GM21786 (cell line): ENCODE measurements at regions not wholly inside any gene's neighbourhood (a gene's known extent, or its start where the extent isn't known, plus 50 kb on each side); places are given as distances from the start of the nearest gene placed in this dataset.

Experiments
- ATAC-seq: cut with Tn5 transposase; IDR thresholded peaks from one replicate; pipeline ENCODE4 v1.9.1; 2021; ENCODE audit not compliant: unreplicated experiment

DNA sequence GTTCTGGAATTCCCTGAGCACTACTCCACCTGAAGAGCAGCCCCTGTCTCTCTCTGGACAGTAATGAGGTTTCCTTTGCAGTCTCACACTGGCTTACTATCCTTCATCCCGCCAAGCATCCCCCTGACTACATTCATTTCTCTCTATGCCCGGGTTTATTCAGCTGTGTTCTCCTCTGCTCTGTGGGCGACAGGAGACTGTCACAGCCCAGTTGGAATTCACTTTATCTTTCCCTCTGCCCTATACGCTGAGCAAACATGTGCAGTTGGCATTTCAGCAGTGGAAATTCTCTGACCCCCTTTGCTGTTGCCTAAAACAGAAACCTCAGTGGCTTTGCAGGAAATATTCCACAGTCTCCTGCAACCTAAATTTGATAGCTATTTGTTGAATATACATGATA, 83.5 kb upstream of the MAX start:
- ATAC-seq: no peak

DNA sequence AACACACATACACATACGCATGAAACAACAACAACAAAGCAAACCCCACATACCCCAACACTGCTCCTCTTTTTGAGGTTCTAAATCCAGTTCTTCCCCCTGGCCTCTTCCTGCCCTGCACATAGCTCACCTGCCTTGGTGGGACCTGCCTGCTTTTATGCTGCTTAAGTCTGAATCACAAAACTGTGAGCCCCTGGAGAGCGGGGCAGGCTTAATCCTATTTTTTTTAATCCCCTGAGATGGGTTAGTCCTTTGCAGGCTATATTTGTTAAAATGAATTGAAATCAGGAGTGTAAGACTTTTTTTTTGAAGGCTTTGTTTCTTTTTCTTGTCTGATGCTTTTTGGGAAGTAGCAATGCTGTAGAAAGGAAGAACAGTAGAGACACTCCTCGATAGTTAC, 84.6 kb upstream of the MAX start:
- no peak for ATAC-seq

DNA sequence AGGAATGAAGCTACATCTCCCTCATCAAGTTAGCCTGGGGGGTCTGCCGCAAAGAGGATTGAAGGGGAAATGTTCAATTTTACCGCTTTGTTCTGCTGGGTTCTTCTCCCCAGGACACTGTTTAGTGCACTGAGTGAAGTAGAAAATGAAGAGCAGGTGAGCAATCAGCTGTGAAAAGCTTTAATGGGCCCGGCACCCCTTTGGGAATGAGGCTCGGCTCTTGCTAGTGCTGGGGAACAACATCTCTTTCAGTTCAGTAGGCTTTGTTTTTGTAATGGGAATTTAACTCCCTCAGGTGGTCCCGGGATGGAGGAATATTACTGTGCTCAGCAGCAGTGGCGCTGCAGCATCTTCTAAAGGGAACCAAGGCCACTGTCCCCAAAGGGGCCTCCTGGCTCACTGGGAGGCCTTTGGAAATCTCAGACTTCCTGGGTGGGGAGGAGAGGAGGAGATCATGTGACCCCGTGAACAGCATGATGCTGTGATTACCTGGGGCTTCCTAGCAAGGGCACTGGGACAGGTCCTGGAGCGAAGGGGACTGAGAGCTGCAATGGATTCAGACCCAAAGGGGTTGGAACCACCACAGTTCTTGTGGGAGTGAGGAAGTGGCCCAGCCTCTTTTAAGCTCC, 85.2 kb upstream of the MAX start:
- no peak for ATAC-seq

DNA sequence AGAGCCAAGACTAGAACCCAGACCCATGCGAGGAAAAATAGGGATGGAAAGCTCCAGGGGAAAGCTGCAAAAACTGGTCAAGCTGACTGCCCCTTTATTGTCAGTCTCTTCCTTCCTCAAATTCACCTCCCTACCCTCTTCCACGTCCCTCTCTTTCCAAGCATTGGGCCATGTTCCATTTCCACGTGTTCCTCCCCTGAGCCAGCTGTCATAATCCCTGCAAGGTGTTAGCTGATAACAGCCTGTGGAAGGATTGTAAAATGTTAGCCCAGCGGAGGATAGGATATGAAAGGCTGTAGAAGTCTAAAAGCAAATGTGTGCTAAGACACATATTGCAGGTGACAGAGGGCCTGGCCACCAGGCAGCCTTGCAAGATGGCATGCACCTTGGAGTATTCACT, 88.0 kb upstream of the MAX start:
- no peak for ATAC-seq

DNA sequence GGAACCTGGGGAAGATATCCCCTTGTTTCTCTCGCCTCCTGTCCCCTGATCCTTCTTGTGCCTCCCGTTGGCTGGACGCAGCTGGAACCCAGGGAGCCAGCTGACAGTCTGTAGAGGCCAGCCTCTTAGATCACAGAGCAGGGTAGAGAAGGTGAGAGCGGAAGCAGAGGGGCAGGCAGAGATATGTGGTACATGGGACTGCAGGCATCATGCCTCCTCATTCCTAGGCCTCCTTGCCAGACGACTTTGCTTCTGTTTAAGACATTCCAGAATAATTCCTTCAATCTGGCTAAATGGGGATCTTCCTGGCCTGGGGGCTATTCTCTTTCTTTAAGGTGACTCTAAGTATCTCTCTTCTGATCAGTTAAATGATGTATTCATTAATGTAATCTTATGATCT, 89.4 kb upstream of the MAX start:
- no peak for ATAC-seq

DNA sequence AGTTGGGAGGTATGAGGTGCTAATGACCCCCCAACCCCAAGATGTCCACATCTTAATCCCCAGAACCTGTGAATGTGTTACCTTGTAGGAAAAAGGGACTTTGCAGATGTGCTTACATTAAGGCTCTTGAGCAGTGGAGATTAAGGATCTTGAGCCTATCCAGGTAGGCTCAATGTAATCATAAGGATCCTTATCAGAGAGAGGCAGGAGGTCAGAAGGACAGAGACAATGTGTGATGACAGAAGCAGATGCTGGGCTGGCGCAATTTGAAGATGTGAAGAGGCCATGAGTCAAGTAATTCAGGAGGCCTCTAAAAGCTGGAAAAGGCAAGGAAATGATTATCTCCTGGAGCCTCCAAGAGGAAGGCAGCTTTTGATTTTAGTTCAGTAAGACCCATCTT, 90.4 kb upstream of the MAX start:
- no peak for ATAC-seq

- ATAC-seq: no peak
These were observed 91.7 kb upstream of the MAX start for GRCh38 chr14:65193916-65194590.

DNA sequence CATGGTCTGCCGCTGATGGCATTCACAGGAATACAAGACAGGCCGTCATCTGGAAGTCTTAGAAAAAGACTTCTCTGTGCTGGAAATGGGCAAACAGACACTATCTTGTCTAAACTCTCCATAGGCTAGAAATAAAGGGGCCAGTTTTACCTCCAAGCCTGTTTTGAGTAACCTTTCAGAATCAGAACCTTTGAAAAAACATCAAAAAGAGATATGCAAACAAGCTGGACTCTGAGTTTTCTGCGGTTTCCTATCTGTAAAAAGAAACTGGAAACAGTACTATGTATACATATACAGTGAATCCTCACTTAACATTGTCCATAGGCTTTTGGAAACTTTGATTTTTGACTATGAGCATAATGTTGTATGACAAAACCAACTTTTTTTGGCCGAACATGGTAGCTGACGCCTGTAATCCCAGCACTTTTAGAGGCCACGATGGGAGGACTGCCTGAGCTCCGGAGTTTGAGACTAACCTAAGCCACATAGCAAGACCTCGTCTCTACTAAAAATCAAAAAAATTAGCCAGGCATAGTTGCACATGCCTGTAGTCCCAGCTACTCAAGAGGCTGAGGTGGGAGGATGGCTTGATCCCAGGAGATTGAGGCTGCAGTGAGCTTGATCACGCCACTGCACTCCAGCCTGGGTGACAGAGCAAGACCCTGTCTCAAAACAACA, 92.9 kb upstream of the MAX start:
- ATAC-seq: peak; percentile 96

DNA sequence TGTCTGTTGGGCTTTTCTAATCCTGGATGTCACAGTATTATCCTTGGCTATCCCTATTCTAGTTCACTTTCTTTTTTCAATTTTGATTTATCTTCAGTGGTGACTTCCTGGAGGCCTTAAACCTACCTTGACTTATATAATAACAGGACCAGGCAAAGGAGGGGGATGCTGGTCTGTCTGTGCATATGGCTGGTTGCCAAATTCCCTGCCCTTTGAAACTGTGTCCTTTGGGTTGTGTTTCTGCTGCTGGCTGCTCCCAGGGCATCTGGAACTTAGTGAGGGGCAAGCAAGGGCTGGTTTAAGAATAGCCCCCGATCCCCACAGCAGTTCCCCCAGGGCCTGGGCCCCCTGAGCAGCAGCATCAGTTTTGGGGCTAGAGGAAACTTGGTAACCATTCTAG, 96.0 kb upstream of the MAX start:
- no peak for ATAC-seq

DNA sequence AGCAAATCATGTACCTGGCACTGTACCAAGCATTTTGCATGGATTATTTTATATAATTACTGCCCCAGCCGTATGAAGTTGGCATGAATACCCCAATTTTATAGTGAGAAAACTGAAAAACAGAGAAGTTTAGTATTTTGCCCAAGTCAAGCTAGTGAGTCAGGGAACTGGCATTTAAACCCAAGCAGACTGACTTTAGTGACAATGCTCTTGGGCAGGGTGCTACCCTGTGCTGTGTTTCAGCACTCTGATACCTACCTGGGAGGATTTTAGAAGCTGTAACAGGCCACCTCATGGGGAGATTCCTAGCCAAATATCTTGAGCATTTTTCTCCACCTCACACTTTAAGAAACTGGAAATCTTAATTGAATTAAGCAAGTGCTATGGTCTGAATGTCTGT, 98.1 kb upstream of the MAX start:
- ATAC-seq: no peak

GRCh38 chr14:65203574-65203973, 101.3 kb upstream of the MAX start:
- ATAC-seq: no peak

- no peak for ATAC-seq
These were observed 101.7 kb upstream of the MAX start for GRCh38 chr14:65204056-65204455.

DNA sequence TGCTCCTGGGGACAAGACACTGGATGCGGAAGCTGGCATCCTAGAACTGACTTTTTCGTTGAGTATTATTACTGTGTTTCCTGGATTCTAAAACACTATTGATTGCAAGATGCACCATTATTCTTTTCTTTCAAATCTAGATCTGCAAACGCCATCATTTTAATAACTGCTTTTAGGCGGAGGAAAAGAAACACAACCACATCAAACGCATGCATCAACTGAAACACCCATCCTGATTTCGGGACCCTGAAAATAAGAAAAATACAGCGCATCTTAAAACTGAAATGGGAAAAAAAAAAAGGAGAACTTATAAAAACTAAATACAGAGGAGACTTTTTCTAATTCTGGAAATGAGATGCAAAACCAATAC, 103.7 kb upstream of the MAX start:
- no peak for ATAC-seq

DNA sequence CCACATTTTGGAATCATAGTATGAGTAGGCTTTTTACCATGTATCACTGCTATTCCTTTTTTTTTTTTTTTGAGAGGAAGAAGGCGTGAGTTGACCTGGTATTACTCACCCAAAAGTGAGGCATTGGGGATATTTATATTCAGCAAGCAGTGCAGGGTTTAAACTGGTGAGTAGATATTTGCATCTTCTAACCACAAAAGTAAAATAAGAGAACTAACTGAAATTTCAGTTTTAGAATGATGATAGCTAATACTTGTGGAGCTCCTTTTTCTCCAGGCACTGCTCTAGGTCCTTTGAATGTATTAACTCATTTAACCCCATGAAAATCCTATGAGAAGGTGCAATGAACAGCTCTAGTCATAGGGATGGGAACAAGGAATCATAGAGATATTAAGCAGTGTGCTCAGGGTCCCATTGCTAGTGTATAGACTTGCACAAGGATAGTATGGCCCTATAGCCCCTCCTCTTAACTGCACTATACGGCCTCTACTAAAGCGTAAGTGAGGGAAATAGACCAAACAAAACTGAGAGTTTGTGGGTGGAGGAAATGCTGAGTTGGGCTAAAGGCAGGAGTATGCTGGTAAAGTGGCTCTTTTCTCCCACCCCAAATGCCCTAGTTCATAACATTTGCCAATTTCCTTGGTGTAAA, 104.3 kb upstream of the MAX start:
- ATAC-seq: peak; percentile 70

GRCh38 chr14:65208548-65208947, 106.2 kb upstream of the MAX start:
- no peak for ATAC-seq

DNA sequence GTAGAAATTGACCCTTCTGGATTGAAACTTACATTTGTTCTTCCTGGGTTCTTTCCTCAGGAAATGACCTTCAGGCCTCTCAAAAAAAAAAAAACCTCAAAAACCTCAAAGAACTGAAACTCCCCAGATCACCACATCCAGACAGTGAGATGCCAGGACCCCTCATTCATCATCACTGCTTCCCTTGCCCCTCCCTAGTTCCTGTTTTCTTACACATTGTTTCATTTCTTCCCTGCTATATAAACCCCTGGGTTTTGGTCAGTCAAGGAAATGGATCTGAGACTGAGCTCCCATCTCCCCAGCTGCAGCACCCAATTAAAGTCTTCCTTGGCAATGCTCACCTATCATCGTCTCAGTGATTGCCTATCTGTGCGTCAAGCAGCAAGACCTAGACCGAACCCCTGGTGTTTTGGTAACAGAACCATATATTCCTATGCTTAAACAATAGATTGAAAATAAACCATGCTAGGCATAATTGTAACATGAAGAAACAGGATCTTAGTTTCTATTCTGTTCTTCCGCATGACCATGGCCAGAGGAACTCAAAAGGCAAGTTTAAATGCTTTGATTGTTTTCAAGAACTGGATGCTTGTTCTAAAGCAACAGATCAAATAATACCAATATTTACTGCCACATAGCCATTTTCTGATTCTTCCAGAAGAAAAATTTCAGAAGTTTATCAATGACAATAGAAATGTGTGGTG, 108.0 kb upstream of the MAX start:
- ATAC-seq: no peak

GRCh38 chr14:65210822-65211182, 108.5 kb upstream of the MAX start:
- no peak for ATAC-seq

DNA sequence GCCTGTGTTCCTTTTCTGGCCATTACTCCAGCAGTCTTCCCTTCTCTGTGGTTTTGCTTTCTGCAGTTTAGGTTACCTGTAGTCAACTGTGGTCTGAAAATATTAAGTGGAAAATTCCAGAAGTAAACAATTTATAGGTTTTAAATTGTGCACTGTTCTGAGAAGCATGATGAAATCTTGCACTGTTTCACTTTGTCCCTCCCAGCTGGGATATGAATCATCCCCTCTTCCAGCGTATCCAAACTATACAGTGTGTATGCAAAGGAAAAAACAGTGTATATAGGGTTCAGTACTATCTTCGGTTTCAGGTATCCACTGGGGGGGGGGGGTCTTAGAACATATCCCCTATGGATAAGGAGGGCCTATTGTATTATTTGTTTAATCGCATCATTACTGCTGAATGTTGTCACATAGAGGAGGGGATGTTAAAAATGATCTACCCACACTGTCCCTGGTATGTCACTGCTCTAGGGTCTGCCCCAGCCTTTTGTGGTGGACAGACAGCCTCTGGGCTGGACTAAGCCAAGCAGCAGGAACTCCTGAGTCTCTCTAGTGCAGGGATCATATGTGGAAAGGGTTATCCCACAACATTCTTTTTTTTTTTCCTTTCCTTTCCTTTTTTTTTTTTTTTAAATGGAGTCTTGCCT, 109.1 kb upstream of the MAX start:
- no peak for ATAC-seq

DNA sequence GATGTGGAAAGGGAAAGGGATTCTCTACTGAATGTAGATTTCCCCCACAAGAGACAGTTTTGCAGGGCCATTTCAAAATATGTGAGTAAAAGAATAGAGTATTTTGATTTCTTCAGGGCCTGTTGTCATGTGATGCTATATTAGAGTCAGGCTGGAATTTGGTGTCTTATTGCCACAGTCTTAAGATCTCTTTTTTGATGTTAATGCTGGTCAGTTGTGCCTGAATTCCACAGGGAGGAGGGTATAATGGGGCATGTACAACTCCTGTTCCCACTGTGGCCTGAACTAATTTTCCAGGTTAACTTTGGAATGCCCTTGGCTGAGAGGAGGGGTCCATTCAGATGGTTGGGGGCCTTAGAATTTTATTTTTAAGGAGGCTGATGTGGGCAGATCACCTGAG, 111.0 kb upstream of the MAX start:
- ATAC-seq: no peak

DNA sequence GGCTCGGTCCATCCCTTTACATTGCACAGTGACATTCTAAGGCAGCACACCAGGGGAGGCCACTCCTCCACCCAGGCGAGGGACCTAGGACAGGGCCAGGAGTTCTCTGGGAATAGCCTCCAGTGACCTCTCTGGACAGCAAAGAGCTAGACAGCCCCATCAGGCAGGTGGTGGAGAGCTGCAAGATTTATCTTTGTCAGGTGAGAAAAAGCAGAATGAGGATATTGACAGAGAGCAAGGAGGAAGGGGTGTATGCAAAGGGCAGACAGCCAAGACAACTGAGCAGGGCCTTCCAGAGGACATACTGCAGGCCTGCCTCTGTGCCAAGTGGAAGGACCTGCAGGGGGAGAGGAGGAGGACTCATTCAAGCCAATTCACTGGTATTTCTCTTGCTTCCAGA, 112.4 kb upstream of the MAX start:
- no peak for ATAC-seq

DNA sequence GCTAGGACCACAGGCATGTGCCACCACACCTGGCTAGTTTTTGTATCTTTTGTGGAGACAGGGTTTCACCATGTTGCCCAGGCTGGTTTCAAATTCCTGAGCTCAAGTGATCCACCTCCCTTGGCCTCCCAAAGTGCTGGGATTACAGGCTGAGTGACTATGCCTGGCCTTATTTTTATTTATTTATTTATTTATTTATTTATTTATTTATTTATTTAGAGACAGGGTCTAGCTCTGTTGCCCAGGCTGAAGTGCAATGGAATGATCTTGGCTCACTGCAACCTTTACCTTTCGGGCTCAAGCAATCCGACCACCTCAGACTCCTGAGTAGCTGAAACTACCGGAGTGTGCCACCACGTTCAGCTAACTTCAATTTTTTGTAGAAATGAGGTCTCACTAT, 117.0 kb upstream of the MAX start:
- ATAC-seq: no peak
